HL-60/S4 treated with retinoic acid at 250 ng/mL for 4 days and 3 days (cell line): ENCODE measurements at regions not wholly inside any gene's neighbourhood (a gene's known extent, or its start where the extent isn't known, plus 50 kb on each side); places are given as distances from the start of the nearest gene placed in this dataset.

Experiments used
- in situ Hi-C: fragments of 300-500 bp; cut with MboI; formaldehyde crosslinking; loops from 2 replicates; pipeline ENCODE4 v1.7.0; 2022; ENCODE audit warnings: low sequenced_read_pairs

DNA sequence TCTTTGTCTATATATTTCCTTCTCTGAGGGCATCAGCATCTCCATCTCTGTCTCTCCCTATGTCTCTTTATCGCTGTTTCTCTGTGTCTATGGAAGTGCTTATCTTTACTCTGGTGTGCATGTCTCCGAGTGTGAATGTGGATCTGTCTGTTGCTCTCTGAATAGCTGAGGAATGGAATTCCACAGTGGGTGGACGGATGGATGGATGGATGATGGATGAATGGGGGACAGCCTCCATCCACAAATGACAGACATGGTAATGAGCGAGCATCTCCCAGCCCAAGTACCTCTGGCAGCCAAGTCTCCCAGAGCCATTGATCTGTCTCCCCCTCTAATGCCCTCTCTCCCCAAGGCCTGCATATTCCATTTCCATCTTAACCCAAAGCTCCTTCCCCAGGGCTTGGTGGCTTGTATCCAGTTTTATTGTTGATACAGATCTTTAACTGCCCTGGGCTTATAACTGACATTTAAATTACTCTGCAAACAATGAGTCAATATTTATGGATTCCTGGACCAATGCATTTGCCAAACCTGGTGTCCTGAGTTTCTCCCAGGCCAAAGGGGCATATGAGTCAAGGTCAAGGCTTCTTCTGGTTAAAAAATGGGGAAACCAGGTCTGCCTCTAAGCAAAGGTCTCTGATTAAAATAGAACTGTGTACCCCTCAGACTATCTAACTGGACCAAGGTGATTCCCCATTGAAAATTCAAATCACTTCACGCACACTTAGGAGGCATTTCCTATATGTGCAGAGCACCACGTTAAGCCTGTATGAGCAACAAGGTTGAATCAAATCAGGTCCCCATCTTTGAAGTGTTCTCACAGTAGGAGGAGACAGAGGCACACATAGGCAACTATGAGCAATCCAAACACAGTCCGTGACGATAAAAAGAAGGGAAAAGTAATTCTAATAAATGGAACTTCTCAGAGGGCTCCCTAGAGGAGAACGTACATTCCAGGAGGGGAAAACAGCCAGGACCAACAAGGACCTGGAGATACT lies 109.9 kb downstream of the TLE3 start:
- in situ Hi-C loops: no loop called here

DNA sequence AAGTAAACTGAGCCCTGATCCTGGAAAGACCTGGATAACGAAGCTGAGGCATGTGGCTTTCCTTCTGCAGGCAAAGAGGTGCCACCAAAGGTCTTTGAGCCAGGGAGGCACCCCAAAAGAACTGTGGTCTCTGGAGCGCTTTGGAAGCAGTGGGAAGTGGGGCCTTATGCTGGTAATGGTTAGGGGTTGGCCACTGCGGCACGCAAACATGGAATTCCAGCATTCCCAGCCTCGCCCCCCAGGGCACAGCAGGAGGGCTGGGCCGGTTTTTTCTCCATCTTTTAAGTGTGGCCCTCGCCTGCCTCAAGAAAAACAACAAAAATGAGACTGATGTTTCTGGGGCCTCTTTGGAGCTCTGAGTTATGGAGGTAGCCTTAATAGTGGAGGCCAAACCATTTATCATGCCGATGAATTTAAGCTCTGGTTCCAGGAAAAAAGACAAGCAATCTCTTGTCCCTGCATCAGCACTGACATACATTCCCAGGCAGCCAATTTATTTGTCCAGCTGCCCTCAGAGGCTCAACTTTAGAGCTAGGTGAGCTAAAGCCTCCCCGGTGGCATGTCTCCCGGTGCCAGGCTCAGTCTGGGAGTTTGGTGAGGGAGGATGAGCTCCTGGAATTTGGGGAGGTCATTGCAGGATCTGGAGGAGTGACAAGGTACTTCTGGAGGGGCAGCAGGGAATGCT lies 109.0 kb downstream of the TLE3 start:
- in situ Hi-C loops: no loop called here

DNA sequence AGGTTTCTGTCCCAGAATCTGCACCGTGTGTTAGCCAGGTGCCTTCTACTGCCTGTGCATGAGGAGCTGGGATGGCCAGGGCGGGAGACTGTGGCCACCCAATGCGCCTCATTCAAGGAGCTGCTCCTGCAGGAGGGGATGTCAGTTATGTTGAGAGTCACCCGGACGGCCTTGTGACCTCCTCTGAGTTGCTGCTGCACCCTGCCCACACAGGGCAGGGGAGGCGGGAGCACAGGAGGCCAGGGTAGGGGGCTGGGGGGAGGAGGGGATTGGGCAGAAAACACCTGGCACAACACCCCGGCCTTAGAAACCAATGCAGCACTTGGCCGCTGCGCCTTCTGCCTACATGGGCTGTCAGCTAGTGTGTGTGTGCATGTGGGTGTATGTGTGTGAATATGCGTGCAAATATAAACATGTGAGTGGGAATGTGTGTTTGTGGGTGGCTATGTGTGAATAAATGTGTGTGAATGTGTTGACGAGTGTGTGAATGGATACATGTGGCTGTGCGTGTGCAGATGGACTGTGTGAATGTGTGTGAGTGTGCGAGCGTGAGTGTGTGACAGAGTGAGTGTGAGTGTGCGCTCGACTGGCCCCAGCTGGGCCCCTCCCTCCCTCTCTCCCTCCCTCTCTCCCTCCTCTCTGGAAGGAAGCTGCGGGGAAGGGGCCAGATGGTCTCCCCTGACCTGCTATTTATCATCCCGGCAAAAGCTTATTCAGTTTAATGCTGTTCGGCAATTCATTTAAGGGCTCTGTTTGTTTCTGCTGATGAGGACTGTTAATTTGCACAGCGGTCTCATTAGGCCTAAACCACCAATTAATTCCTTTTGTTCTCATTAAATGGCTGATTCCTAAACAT lies 106.9 kb downstream of the TLE3 start:
- in situ Hi-C loops: no loop called here

DNA sequence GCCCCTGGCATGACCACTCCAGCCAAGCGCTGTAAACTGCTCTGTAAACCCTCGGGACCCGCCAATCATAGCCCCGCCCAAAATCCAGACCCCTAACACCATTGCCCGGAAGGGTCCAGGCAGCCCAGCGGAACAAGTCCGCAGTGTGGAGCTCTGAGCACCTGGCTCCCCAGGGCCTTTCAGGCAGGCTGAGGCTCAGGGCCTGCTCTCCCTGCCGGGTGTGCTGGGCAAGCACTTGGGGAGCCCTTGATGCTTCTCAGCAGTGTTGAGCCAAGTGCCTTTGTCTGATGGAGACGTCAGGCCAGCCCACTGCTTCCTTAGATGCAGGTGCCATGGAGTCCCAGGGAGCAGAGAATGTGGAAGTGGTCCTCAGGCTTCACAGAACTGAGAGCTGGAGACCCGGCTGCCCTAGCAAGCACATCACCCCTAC lies 106.2 kb downstream of the TLE3 start:
- in situ Hi-C loops: no loop called here

DNA sequence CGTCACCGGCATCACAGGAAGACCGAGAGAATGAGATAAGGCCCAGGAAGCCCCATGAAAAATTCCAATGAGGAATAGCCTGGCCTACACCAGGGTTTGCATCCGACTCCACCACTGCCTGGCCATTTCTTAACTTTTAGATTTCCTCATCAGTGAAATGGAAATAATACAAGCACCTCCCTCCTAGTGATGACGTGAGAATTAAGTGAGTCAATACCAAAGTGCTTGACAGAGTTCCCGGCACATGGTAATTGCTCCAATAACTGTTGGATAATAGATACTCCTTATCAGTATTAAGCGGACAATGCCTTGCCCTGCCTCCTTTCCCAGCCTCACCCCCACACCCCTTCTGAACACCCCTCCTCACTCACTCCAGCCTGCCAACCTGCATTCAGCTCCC lies 105.4 kb downstream of the TLE3 start:
- in situ Hi-C loops: no loop called here

DNA sequence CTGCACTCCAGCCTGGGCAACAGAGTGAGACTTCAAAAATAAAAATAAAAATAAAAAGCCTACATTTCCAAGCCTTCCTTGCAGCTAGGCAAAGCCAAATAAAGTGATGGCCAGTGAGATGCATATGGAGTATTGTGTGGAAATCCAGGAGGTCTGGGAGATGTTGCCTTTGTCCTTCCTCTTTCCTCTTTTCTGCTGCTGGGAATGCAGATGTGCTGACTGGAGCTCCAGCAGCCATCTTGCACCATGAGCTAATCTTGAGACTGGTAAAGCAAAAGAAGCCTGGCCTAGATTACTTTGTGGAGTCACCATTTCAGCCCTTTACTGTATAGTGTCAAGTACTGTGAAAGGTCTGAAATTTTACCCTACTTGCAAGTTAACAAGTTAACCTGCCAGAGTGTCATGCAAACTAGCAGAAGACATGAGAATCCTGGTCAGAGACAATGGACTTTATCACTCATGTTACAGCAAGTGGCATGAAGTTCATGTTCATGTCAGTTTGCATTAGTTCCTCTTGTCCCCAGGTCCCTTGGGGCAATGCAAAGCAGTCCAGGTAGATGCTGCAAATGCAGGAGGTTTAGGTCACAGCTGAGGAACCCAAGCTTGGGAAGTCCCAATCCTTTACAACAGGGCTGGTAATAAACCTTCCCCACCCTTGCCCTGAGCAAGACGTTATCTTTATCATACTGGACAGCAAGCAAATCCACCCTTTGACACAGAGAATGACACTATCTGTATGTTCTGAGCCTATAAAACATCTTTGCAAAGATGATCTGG lies 103.1 kb downstream of the TLE3 start:
- in situ Hi-C loops: no loop called here

DNA sequence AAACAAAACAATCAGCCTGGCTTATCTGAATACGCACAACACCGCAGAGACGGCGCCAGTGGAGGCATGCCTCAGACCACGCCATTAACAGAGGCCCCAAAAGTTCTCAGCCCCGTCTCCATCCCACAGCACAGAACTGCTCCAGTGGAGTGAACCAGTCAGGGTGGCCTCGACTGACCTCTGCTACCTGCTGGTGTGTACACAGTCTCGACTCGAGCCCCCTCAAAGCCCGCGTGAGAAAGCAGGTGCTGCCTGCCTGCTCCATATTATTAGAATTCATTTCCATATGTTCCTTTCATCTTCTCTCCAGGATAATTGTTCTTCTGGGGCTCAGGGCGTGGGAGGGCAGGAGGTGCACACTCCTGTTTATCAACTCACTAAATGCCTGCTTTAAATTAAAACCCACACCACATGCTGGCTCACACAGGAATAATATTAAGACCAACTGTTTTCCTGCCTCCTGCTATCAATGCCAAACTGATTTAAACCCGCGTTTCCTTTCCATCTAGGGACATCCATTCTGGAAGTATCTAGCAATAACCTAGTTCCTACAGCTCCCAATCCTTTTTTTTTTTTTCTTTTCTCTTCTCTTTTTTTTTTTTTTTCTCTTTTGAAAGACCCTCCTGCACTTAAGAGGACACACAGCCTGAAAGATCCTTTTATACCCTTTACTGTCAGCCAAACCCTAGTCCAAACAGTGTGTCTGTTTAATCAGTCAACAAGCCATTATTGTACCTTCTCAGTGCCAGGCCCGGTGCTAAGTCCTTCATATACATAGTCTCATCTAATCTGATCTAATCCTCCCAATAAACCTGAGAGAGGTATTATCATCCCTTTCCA lies 101.2 kb downstream of the TLE3 start:
- in situ Hi-C loops: no loop called here

DNA sequence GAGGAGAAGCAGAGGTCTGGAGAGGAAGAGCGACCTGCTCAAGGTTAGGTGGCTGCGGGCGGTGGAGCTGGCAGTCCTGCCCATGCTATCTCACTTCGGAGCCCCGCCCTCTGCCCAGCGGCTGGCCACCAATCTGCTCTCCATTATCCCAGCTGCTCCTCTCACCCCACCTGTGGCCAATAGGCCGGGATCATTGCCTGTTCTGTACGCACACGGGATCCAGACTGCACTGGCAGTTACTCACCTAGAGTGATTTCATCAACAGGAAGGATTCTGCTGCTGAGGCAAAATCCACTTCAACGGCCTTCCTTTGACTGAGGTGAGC lies 100.6 kb downstream of the TLE3 start:
- in situ Hi-C loops: no loop called here
